ENCODE measurements at regions not wholly inside any gene's neighbourhood (a gene's known extent, or its start where the extent isn't known, plus 50 kb on each side); places are given as distances from the start of the nearest gene placed in this dataset.
"Not testable (repeated sequence)": the region's sequence is repeated elsewhere in the genome, so short reads cannot be mapped to it uniquely, and the experiment has no call there.

DNA sequence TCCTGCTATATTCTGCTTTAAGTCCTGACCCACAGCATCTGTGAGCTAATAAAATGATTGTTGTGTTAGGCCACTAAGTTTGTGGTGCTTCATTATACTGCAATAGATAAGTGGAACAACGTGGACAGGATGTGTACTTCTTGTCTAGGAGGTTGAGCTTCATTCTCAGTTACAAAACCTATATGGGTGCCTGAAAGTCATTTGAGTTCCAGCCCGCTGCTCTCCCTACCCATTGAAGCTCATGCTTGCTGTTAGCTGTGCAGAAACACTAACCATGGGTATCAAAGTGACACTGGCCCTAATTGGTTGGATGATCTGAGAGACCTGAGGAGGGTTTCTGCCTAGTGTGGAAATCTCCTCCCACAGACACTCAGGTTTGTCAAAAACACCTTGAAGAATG, 357.2 kb downstream of the PDCD6IP start:
- Mint-ChIP-seq H3K4me3 (ENCODE audit: unreplicated experiment) (no peak overlapping the region), H3K9me3 (ENCODE audit: low read depth) (no peaks in the 10 kb centered on the region), H3K27ac (ENCODE audit: unreplicated experiment) (no peak overlapping the region), H3K36me3 (ENCODE audit: low read depth) (no peaks in the 10 kb centered on the region), H3K27me3 (ENCODE audit: low read depth) (peaks cover 8% of the 10 kb centered on the region), H3K4me1 (ENCODE audit: low read depth) (peaks cover 3% of the 10 kb centered on the region)
- TF ChIP-seq, protein P1, sequence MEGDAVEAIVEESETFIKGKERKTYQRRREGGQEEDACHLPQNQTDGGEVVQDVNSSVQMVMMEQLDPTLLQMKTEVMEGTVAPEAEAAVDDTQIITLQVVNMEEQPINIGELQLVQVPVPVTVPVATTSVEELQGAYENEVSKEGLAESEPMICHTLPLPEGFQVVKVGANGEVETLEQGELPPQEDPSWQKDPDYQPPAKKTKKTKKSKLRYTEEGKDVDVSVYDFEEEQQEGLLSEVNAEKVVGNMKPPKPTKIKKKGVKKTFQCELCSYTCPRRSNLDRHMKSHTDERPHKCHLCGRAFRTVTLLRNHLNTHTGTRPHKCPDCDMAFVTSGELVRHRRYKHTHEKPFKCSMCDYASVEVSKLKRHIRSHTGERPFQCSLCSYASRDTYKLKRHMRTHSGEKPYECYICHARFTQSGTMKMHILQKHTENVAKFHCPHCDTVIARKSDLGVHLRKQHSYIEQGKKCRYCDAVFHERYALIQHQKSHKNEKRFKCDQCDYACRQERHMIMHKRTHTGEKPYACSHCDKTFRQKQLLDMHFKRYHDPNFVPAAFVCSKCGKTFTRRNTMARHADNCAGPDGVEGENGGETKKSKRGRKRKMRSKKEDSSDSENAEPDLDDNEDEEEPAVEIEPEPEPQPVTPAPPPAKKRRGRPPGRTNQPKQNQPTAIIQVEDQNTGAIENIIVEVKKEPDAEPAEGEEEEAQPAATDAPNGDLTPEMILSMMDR (IDR thresholded peaks at IDR 0.05), result no peak
- no peak for DNase-seq (ENCODE audit: low spot score)

DNA sequence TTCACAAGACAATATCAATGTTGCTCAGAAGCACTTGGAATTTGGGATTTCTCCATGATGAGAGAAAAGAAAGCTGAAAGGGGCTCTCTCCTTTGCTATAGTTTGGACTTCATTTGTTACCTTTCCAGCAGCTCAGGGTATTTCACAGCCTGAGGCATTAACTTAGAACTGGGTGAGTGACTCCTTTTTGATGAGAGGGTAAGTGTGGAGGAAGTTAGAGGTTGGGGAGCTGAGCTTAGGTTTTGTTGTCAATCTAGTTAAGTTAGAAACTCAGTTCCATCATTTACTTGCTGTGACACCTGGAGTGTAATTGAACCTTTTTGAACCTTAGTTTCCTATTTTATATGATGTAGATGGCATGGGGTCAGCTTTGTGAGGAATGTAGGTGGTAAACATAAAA, 359.1 kb downstream of the PDCD6IP start:
- H3K27ac Mint-ChIP-seq (ENCODE audit: unreplicated experiment), result no peak overlapping the region
- no peak for DNase-seq (ENCODE audit: low spot score)
- peaks cover 3% of the 10 kb centered on the region for H3K27me3 Mint-ChIP-seq (ENCODE audit: low read depth)
- TF ChIP-seq, protein P1 (IDR thresholded peaks at IDR 0.05), result no peak
- H3K4me3 Mint-ChIP-seq (ENCODE audit: unreplicated experiment), result no peak overlapping the region
- H3K9me3 Mint-ChIP-seq (ENCODE audit: low read depth), result no peaks in the 10 kb centered on the region
- no peaks in the 10 kb centered on the region for H3K36me3 Mint-ChIP-seq (ENCODE audit: low read depth)
- H3K4me1 Mint-ChIP-seq (ENCODE audit: low read depth), result peaks cover 3% of the 10 kb centered on the region

DNA sequence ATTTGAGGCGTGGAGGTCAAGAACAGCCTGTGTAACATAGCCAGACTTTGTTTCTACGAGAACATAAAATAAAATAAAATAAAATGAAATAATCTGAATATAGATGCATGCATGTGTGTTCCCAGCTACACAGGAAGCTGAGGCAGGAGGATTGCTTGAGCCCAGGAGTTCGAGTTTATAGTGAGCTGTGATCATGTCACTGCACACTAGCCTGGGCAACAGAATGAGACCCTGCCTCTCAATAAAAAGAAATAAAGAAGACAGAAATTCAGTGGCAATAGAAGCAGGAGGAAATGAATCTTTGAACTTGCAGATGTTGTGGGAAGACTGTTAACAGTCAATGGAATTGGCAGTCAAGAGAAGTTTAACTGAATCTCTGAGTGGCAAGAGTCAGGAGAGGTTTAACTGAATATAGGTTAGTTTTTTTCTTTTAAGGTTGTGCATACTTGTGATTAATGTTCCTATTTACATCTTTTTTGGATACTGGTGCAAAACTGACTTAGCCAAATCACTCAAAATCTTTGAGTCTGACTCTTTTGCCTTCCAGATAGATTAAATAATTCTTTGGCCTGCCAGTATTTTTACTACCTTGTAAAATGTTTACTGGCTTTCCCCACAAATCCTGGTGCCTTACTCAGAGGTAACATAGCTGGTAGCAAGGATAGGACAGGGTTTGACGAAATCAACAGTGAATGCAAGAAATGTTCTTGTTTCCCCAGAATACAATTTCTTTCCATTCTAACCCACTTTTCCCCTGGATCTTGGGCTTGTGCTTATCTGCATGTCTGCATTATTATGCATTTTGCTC, 361.4 kb downstream of the PDCD6IP start:
- Mint-ChIP-seq H3K4me1 (ENCODE audit: low read depth) (peaks cover 3% of the 10 kb centered on the region), H3K27ac (ENCODE audit: unreplicated experiment) (no peak overlapping the region), H3K9me3 (ENCODE audit: low read depth) (no peaks in the 10 kb centered on the region), H3K27me3 (ENCODE audit: low read depth) (peaks cover 3% of the 10 kb centered on the region), H3K36me3 (ENCODE audit: low read depth) (no peaks in the 10 kb centered on the region), H3K4me3 (ENCODE audit: unreplicated experiment) (no peak overlapping the region)
- no peak for DNase-seq (ENCODE audit: low spot score)
- TF ChIP-seq, protein P1 (IDR thresholded peaks at IDR 0.05), result no peak

DNA sequence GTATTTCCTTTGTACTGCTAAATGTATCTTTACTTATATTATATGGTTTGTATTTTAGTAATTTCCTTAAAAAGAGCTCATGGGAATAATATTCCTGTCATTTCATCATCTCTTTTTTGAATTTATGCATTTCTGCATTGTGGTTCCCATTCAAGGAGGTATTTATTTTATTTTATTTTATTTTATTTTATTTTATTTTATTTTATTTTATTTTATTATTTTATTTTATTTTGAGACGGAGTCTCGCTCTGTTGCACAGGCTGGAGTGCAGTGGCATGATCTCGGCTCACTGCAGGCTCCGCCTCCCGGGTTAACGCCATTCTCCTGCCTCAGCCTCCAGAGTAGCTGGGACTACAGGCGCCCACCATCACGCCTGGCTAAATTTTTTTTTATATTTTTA, 371.2 kb downstream of the PDCD6IP start:
- H3K4me1 Mint-ChIP-seq (ENCODE audit: low read depth); H3K36me3 Mint-ChIP-seq (ENCODE audit: low read depth); H3K27me3 Mint-ChIP-seq (ENCODE audit: low read depth); H3K4me3 Mint-ChIP-seq (ENCODE audit: unreplicated experiment); DNase-seq (ENCODE audit: low spot score); H3K27ac Mint-ChIP-seq (ENCODE audit: unreplicated experiment): not testable (repeated sequence)
- H3K9me3 Mint-ChIP-seq (ENCODE audit: low read depth), result peaks cover 15% of the 10 kb centered on the region

DNA sequence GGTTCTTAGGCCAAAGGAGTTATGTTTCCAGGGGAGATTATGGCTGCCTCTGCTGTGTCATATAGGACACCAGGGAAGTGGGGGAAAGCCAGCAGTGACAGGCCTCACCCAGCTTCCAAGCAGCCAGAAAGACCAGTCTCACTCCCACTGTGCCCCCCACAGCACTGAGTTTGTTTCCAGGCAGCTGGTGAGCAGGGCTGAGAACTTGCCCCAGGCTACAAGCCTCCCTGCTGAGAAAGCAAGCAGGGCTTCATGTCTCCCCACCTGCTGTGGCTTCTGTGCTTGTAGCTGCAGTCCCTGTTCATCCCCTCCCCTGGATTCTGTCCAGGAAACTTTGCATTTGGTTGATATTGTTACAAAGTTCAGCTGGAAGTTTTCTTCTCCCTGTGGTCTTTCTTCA, 376.3 kb downstream of the PDCD6IP start:
- Mint-ChIP-seq H3K27ac (ENCODE audit: unreplicated experiment) (no peak overlapping the region), H3K4me3 (ENCODE audit: unreplicated experiment) (no peak overlapping the region), H3K9me3 (ENCODE audit: low read depth) (peaks cover 16% of the 10 kb centered on the region), H3K4me1 (ENCODE audit: low read depth) (peaks cover 49% of the 10 kb centered on the region), H3K36me3 (ENCODE audit: low read depth) (peaks cover 6% of the 10 kb centered on the region), H3K27me3 (ENCODE audit: low read depth) (no peaks in the 10 kb centered on the region)
- DNase-seq (ENCODE audit: low spot score), result no peak
- TF ChIP-seq, protein P1 (IDR thresholded peaks at IDR 0.05), result no peak

DNA sequence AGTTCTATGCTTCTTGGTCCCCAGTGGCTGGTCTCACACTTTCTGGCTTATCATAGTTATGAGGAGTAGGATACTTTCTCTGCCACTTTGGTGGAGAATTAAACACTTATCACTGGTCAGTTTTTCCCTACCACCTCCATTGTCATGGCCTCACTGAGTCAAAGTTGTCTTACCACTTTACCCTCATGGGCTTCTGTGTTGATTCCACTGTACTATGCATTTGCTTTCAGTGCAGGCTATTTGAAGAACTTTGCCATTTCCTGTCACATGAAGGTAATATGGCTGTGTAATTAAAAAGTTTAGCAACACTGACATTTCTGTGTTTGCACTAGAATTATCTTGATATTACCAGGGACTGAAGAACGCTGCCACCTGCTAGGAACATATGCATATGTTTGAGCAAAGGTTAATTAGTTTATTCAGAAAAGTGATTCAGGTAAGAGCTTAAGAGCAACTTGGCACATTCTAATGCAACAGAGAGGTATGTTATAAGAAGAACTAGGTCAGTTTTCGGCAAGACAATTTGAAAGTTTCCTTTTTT, 377.3 kb downstream of the PDCD6IP start:
- Mint-ChIP-seq H3K27ac (ENCODE audit: unreplicated experiment) (no peak overlapping the region), H3K36me3 (ENCODE audit: low read depth) (peaks cover 6% of the 10 kb centered on the region), H3K27me3 (ENCODE audit: low read depth) (no peaks in the 10 kb centered on the region), H3K4me1 (ENCODE audit: low read depth) (peaks cover 51% of the 10 kb centered on the region), H3K4me3 (ENCODE audit: unreplicated experiment) (no peak overlapping the region), H3K9me3 (ENCODE audit: low read depth) (peaks cover 16% of the 10 kb centered on the region)
- TF ChIP-seq, protein P1 (IDR thresholded peaks at IDR 0.05), result no peak
- DNase-seq (ENCODE audit: low spot score), result no peak
